Nephron progenitor cell (in vitro differentiated cells): ENCODE measurements at regions not wholly inside any gene's neighbourhood (a gene's known extent, or its start where the extent isn't known, plus 50 kb on each side); places are given as distances from the start of the nearest gene placed in this dataset.

Experiments used
- DNase-seq: peaks from one replicate; pipeline ENCODE4 v3.0.0; 2021
- H3K27ac Mint-ChIP-seq: 2 replicates; pipeline ENCODE4 v1.8.0; 2021; ENCODE audit warnings: mild to moderate bottlenecking, moderate library complexity, mixed read lengths
- H3K27me3 Mint-ChIP-seq: 2 replicates; pipeline ENCODE4 v1.8.0; 2021; ENCODE audit warnings: mild to moderate bottlenecking, low read depth, mixed read lengths; ENCODE audit not compliant: poor library complexity
- H3K36me3 Mint-ChIP-seq: 2 replicates; pipeline ENCODE4 v1.8.0; 2021; ENCODE audit warnings: low read depth, mixed read lengths
- H3K4me1 Mint-ChIP-seq: 2 replicates; pipeline ENCODE4 v1.8.0; 2021; ENCODE audit warnings: mixed read lengths
- H3K4me3 Mint-ChIP-seq: 2 replicates; pipeline ENCODE4 v1.8.0; 2021; ENCODE audit warnings: mild to moderate bottlenecking, moderate library complexity, mixed read lengths
- H3K9me3 Mint-ChIP-seq: 2 replicates; pipeline ENCODE4 v1.8.0; 2021; ENCODE audit warnings: mild to moderate bottlenecking, moderate library complexity, mixed read lengths
- CTCF ChIP-seq: fragments of 200-600 bp; sonication (generic); IDR thresholded peaks from 2 replicates; pipeline ENCODE4 v1.5.0; 2021; ENCODE audit warnings: antibody characterized with exemption

- no peaks in the 10 kb centered on the region for H3K36me3 Mint-ChIP-seq
- peaks cover under 1% of the 10 kb centered on the region for H3K4me1 Mint-ChIP-seq
- H3K27ac Mint-ChIP-seq: no peak overlapping the region
- no peak overlapping the region for H3K4me3 Mint-ChIP-seq
- peaks cover 14% of the 10 kb centered on the region for H3K27me3 Mint-ChIP-seq
- no peak for TF ChIP-seq CTCF
- H3K9me3 Mint-ChIP-seq: no peaks in the 10 kb centered on the region
- no peak for DNase-seq
Observed at GRCh38 chr3:135792858-135793475, 172.6 kb upstream of the PPP2R3A start.

GRCh38 chr3:135800071-135800549, 165.4 kb upstream of the PPP2R3A start:
- H3K4me1 Mint-ChIP-seq: peaks cover 17% of the 10 kb centered on the region
- no peaks in the 10 kb centered on the region for H3K9me3 Mint-ChIP-seq
- H3K27me3 Mint-ChIP-seq: peaks cover 12% of the 10 kb centered on the region
- no peak overlapping the region for H3K4me3 Mint-ChIP-seq
- no peak for DNase-seq
- H3K36me3 Mint-ChIP-seq: no peaks in the 10 kb centered on the region
- TF ChIP-seq CTCF: no peak
- peak overlapping the region; percentile 82 for H3K27ac Mint-ChIP-seq

GRCh38 chr3:135801018-135801417, 164.5 kb upstream of the PPP2R3A start:
- Mint-ChIP-seq H3K4me3 (no peak overlapping the region), H3K27me3 (peaks cover 12% of the 10 kb centered on the region), H3K27ac (no peak overlapping the region), H3K36me3 (no peaks in the 10 kb centered on the region), H3K9me3 (no peaks in the 10 kb centered on the region), H3K4me1 (peaks cover 19% of the 10 kb centered on the region)
- no peak for DNase-seq
- TF ChIP-seq CTCF: no peak

GRCh38 chr3:135802171-135802570, 163.4 kb upstream of the PPP2R3A start:
- DNase-seq: no peak
- peaks cover 12% of the 10 kb centered on the region for H3K27me3 Mint-ChIP-seq
- no peak overlapping the region for H3K4me3 Mint-ChIP-seq
- no peaks in the 10 kb centered on the region for H3K36me3 Mint-ChIP-seq
- no peak for TF ChIP-seq CTCF
- H3K27ac Mint-ChIP-seq: no peak overlapping the region
- no peaks in the 10 kb centered on the region for H3K9me3 Mint-ChIP-seq
- H3K4me1 Mint-ChIP-seq: peaks cover 24% of the 10 kb centered on the region

GRCh38 chr3:135803028-135803692, 162.4 kb upstream of the PPP2R3A start:
- Mint-ChIP-seq H3K36me3 (no peaks in the 10 kb centered on the region), H3K4me1 (peaks cover 22% of the 10 kb centered on the region), H3K27ac (no peak overlapping the region), H3K9me3 (no peaks in the 10 kb centered on the region), H3K4me3 (no peak overlapping the region), H3K27me3 (peaks cover 16% of the 10 kb centered on the region)
- no peak for TF ChIP-seq CTCF
- no peak for DNase-seq

- no peak overlapping the region for H3K27ac Mint-ChIP-seq
- H3K4me3 Mint-ChIP-seq: no peak overlapping the region
- H3K27me3 Mint-ChIP-seq: peaks cover 24% of the 10 kb centered on the region
- H3K9me3 Mint-ChIP-seq: no peaks in the 10 kb centered on the region
- TF ChIP-seq CTCF: no peak
- DNase-seq: no peak
- no peaks in the 10 kb centered on the region for H3K36me3 Mint-ChIP-seq
- H3K4me1 Mint-ChIP-seq: peaks cover 17% of the 10 kb centered on the region
Observed at GRCh38 chr3:135805752-135806151, 159.8 kb upstream of the PPP2R3A start.
